ENCODE measurements at regions not wholly inside any gene's neighbourhood (a gene's known extent, or its start where the extent isn't known, plus 50 kb on each side); places are given as distances from the start of the nearest gene placed in this dataset.

- DNase-seq, result no peak
These were observed 815.8 kb downstream of the BCL11B start for GRCh38 chr14:98456231-98456630.

DNA sequence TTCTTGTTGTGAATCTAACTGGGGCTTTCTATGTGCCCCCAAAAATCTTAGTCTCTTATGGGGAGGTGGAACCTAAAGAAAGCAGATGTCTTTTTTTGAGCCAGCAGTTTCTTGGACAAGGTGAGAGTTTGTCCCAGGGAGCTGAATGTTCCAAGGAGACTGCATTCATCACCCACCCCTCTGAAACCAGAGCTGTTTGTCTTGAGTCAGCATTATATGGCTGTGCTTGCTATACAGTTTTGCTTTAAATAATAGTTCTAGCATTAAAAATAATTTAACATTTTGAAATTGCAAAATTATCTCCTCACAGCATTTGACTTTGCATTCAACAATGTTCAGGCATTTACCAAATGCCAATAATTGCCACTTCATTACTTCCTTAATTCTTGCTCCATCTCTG is 813.3 kb downstream of the BCL11B start:
- no peak for DNase-seq

DNA sequence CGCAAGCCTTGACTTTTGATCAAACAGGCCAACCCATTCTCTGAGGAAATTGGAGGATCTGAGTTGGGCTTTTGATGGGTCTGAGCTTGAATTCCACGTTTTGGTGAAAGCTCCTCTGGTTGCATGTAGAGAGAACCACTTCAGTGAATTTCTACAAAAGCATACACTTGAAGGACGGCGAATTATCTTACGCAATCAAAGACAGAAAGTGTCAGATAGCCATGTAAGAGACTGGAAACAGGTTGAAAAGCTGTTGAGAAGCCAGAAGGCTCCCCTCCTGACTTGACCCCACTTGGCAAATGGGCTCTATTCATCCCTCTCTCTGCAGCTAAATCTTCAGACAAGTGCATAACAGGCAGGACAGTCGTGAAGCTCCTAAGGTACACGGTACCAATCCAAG is 809.1 kb downstream of the BCL11B start:
- DNase-seq, result no peak

DNA sequence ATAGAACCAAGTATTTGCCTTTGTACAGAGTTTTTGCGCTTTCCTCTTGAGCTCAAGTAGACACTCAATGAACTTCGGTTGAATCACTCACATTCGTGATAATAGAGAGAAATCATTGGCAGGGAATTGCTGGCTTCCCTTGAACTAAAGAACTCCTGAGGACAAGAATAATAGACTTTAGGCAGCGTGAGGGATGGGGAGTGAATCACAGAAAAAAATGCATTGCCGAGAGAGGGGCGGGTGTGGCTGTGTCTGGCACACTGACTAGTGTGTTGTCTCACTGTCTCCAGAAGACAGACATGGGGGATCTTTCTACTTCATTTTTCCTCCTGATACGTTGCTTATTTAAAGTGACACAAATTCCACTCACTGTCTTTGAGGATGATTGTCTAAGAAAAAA is 805.2 kb downstream of the BCL11B start:
- no peak for DNase-seq

DNA sequence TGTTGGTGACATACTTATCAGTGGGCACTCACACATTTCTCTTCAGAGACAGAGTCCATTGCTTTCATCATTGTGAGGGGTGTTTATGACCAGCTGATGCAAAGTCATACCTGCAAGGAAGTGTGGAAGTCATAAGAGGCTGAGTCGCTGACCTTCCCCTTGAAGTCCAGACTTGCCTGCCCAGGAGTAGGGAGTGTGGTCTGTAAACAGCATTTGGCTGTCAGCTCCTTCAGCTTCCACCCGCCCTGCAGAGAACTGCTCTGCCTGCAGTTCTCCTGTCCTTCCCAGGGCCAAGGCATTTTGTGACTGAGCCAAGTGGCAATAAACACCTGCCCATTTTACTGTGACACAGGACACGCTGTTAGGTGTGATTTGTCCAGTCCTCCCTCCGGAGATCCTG is 801.3 kb downstream of the BCL11B start:
- no peak for DNase-seq

- no peak for DNase-seq
These were observed 797.1 kb downstream of the BCL11B start for GRCh38 chr14:98474900-98475299.

DNA sequence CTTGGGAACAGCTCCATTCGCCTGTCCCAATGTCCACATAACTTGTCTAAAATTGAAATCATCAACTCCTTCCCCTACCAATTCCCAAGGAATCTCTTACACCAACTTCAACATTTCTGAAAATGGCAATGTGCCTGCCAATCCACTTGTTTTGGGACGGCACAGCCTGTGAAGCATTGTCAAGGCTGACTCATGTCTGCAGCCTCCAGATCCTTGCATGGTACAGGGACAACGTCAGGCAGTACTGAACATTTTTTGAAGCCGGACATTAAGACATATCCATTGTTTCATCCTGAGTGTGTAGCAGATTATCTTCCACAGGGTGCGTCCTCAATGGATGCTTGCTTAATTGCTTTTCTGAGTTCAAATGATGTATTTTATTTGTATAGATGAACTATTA is 794.1 kb downstream of the BCL11B start:
- no peak for DNase-seq

DNA sequence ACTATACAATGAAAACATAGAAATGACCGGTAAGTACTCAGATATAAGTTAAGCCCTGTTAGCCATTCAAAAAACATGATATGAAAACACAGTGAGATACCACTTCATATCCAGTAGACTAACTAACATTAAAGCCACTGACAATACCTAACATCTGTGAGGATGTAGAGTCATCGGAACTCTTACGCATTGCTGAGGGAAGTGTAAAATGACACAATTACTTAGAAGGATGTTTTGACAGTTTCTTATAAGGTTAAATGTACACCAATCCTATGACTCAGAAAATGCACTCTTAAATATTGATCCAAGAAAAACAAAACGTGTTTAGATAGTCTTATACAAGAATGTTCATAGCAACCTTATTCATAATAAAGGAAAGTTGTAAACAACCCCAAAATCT is 782.9 kb downstream of the BCL11B start:
- no peak for DNase-seq

- DNase-seq, result no peak
These were observed 777.4 kb downstream of the BCL11B start for GRCh38 chr14:98494582-98494981.

DNA sequence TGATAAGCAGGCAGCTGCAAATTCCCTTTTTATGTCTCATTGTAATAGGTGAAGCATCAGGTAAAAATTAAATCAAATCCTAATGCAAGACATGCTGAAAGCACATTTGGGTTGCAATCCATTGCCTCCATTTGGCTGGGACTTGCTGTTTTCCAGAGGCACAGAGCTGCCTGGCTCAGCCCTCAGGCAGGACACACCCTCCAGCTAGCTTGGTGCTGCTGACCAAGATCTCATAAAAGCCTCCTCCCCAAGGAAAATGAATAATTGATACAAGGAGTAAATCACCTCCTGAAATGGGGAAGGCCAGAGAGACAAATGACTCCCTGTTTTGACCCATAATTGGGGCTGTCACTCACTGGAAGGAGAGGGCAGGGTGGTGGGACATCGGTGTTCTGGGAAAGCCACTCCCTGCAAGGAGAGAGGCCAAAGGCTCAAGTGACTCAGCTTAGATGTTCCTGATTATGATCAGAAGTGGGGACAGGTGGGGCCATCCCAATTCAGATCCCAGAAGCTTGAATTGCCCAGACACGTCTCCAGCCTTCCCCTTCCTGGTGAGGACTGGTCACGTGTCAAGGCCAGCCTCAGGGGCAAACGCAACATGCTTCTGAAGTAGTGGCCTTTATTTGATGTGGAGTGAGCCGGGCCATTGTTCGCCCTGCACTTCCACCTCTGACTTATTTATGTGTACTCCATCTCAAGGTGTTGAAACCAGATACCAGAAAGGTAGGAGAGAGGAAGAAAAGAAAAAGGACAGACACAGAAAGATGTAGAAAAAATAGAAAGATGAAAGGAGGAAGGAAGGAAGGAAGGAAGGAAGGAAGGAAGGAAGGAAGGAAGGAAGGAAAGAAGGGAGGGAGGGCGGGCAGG is 773.7 kb downstream of the BCL11B start:
- no peak for DNase-seq

GRCh38 chr14:98501335-98501734 is 770.7 kb downstream of the BCL11B start:
- no peak for DNase-seq

DNA sequence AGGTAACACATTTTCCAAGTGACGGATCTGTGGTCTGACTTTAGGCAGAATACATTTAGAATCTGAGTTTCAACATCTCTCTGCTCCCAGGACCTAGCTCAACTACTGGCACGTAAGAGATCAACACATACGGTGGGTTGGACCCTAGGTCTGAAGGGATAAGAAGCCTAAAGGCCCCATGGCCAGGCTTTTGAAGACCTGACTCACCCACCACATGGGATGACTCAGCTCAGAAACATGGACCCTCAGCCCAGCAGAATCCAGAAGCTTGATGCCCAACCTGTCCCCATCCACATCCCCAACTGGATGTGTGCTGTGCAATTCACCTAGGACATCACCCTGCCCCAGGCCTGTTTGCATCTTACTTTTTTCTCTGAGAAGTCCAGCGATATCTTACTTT is 770.2 kb downstream of the BCL11B start:
- no peak for DNase-seq

DNA sequence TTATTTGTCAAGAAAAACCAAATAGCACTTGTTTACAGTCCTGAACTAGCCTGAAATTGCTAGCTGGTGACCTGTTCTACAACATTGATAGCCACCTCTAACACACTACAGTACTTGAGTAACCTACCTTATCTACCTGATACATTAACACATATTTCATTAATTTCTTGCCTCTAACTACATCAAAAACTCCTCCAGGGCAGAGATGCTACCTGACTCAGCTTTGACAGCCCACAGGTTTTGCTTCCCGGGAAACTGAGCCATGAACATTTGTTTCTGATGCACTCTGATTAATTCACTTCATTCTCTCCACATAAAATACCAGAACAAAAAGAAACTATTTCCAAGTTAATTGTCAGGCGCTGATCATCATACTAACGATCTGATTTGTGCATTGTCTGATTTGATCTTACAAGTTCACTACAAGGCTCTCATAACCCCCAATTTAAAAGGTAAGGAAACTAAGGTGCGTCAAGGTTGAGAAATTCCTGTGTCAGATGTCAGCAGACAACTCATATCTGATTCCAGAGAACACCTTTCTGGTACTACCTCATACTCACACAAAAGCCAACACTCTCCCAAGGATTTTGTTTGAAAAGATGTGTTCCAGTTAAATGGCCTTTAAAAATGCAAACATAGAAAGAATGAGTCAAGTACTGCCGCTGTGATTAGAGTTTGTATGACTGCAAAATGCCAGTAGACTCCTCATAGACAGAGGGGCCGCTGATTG is 768.7 kb downstream of the BCL11B start:
- DNase-seq, result no peak

GRCh38 chr14:98507264-98507663 is 764.7 kb downstream of the BCL11B start:
- no peak for DNase-seq

DNA sequence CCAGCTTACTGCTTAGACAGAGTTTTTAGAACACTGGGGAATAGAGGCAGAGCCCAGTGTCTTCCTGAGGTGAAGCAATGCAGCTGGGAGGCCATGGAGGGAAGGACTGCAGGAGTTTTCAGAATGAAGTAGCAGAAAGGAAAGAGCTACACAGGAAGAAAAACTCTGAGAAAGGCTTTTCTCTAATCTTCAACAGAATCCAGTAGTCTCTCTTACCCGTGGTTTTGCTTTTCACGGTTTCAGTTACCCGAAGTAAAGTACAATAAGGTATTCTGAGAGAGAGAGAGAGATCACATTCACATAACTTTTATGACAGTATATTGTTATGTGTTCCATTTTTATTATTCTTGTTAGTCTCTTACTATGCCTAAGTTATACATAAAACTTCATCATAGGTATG is 761.6 kb downstream of the BCL11B start:
- DNase-seq, result no peak

DNA sequence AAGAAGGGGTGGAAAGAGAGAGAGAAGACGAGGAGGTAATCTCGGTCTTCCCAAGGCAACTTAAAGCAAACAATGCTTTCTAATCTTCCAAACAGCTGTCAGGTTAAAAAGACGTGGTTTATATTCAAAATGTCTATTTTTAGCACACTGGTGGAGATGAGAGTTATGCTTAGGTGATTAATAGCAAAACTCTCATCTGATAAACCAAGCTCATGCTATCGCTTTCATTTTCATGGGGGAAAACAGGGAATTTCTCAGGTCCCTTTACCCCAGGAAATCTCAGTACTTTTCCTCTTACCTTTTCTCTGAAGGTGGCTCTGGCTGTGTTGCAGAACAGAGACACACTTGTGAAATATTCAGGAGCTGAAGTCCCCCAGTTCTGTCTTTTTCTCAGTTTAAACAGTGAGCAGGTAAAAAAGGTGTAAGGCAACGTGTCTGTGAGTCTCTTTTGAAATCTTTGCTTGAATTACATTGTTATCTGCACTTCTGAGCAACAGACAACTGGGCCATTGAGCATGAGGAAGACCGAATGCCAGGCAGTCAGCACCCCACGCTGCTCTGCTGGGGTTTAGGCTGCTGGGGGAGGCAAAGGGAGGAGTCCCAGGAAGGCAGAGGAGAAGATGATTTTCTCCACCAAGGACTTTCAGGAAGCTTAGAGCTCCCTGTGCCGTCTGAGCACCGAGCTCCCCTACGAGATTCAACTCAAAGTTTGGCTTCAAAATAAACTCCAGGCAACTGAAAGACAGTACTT is 759.3 kb downstream of the BCL11B start:
- no peak for DNase-seq

DNA sequence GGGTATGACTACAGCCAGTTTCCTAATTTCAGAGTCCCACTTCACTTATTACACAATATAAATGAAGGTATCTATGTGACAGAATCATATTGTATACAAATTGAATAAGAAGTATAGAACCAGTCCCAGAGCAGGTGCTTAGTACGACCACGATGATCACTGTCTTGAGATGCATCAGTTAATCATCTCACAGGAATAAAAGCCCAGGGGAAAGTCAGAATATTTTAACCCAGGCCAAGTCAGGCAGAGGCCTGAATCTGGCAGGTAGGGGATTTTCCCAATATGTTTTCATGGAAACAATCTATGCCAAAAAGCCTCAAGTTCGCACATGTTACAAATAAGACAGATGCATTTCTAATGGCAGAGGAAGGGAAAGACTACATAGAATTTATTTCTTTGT is 758.4 kb downstream of the BCL11B start:
- no peak for DNase-seq

DNA sequence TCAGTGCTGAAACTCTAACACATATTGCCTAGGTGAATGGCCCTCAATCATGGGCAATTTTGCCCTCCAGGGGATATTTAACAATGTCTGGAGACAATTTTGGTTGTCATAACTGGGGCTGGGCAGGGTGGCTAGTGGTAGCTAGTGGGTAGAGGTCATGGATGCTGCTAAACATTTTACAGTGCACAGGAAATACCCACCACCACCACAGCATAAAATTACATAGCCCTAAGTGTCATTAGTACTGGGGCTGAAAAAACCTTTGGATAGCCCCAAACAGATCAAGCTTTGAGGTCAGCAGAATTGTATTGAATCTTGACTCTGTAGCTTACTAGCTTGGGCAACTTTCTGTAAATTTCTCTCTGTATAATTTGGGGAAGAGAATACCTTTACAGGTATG is 758.0 kb downstream of the BCL11B start:
- no peak for DNase-seq

DNA sequence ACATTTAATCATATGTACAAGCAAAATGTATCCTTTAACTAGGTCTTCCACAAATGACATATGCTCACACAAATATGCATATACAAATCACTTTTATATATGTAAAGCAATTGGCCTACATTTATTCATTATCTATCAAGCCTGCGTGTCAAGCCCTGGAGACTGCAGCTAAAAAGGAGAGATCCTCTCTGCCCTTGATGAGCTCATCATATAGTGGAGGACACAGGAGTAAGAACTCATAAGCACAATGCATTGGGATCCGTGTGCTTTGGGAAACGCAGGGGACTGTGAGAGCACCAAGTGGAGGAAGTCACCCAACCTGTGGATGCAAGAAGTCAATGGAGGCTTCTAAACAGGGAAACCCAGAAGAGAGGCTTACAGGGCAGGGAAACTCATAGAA is 735.7 kb downstream of the BCL11B start:
- no peak for DNase-seq

GRCh38 chr14:98542316-98542715 is 729.7 kb downstream of the BCL11B start:
- no peak for DNase-seq

- DNase-seq, result no peak
These were observed 728.9 kb downstream of the BCL11B start for GRCh38 chr14:98543074-98543473.

- peak; percentile 46 for DNase-seq
These were observed 727.8 kb downstream of the BCL11B start for GRCh38 chr14:98544174-98544573.

DNA sequence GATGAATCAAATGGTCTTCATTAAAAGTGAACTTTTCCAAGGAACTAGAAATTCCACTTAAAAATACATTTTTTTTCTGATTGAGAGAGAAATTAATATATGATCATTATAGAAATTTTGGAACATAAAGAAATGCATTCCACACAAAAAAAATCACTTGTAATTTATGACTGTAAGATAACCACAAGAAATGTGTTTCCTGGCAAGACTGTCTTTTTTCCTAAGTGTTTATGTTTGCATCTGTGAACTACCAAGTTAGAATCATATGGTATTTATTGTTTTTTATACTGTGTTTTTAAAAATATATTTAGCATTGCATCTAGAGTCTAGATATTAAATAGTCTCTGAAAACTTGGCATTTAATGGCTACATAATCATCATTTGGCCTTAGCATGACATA is 726.8 kb downstream of the BCL11B start:
- no peak for DNase-seq

Measured in DMS53 (cell line).